ENCODE measurements at regions not wholly inside any gene's neighbourhood (a gene's known extent, or its start where the extent isn't known, plus 50 kb on each side); places are given as distances from the start of the nearest gene placed in this dataset.

DNA sequence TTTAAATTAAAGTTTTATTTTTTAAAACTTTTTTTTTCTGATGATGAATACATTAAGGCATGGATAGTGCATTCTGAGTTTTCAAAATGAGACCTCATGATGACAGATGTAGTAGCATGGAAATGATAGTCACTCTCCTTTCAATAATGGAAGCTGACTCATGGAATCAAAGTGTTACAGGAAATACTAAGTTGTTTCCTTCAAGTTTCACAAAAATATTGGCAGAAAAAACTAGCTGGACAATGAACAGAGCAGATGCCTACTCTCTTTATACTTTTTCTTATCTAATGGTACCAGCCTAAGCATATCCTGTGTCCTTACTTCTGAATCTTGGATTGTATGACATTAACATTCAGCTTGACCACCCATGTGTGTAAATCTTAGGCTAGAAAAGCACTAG is 1337.3 kb downstream of the PCDH9 start:
- no peaks in the 10 kb centered on the region for H3K9me3 ChIP-seq (ENCODE audit: control insufficient read depth, insufficient read depth, low read depth, low read length)

GRCh38 chr13:65889368-65889767 is 1340.8 kb downstream of the PCDH9 start:
- no peaks in the 10 kb centered on the region for H3K27me3 ChIP-seq (ENCODE audit: control insufficient read depth, insufficient read depth, low read length)
- H3K4me3 ChIP-seq (ENCODE audit: low read depth, low read length): no peak overlapping the region
- H3K9ac ChIP-seq (ENCODE audit: low read length): no peak overlapping the region
- no peaks in the 10 kb centered on the region for H3K9me3 ChIP-seq (ENCODE audit: control insufficient read depth, insufficient read depth, low read depth, low read length)
- no peaks in the 10 kb centered on the region for H3K4me1 ChIP-seq (ENCODE audit: control insufficient read depth, insufficient read depth, low read length)
- H3K27ac ChIP-seq (ENCODE audit: low read depth, low read length): no peak overlapping the region
- no peaks in the 10 kb centered on the region for H3K36me3 ChIP-seq (ENCODE audit: control insufficient read depth, insufficient read depth, low read length)

More for the DNA sequence above, 1337.3 kb downstream of the PCDH9 start:
- no peak overlapping the region for H3K9ac ChIP-seq (ENCODE audit: low read length)
- no peak overlapping the region for H3K4me3 ChIP-seq (ENCODE audit: low read depth, low read length)
- H3K36me3 ChIP-seq (ENCODE audit: control insufficient read depth, insufficient read depth, low read length): no peaks in the 10 kb centered on the region
- no peaks in the 10 kb centered on the region for H3K27me3 ChIP-seq (ENCODE audit: control insufficient read depth, insufficient read depth, low read length)
- no peaks in the 10 kb centered on the region for H3K4me1 ChIP-seq (ENCODE audit: control insufficient read depth, insufficient read depth, low read length)
- H3K27ac ChIP-seq (ENCODE audit: low read depth, low read length): no peak overlapping the region

GRCh38 chr13:65882810-65883209 is 1347.3 kb downstream of the PCDH9 start:
- H3K9me3 ChIP-seq (ENCODE audit: control insufficient read depth, insufficient read depth, low read depth, low read length): no peaks in the 10 kb centered on the region
- H3K9ac ChIP-seq (ENCODE audit: low read length): no peak overlapping the region
- no peak overlapping the region for H3K27ac ChIP-seq (ENCODE audit: low read depth, low read length)
- H3K4me1 ChIP-seq (ENCODE audit: control insufficient read depth, insufficient read depth, low read length): no peaks in the 10 kb centered on the region
- no peaks in the 10 kb centered on the region for H3K36me3 ChIP-seq (ENCODE audit: control insufficient read depth, insufficient read depth, low read length)
- H3K27me3 ChIP-seq (ENCODE audit: control insufficient read depth, insufficient read depth, low read length): no peaks in the 10 kb centered on the region
- no peak overlapping the region for H3K4me3 ChIP-seq (ENCODE audit: low read depth, low read length)

GRCh38 chr13:65881561-65882155 is 1348.5 kb downstream of the PCDH9 start:
- no peaks in the 10 kb centered on the region for H3K9me3 ChIP-seq (ENCODE audit: control insufficient read depth, insufficient read depth, low read depth, low read length)
- no peak overlapping the region for H3K27ac ChIP-seq (ENCODE audit: low read depth, low read length)
- H3K4me1 ChIP-seq (ENCODE audit: control insufficient read depth, insufficient read depth, low read length): no peaks in the 10 kb centered on the region
- no peaks in the 10 kb centered on the region for H3K36me3 ChIP-seq (ENCODE audit: control insufficient read depth, insufficient read depth, low read length)
- no peaks in the 10 kb centered on the region for H3K27me3 ChIP-seq (ENCODE audit: control insufficient read depth, insufficient read depth, low read length)
- no peak overlapping the region for H3K4me3 ChIP-seq (ENCODE audit: low read depth, low read length)
- no peak overlapping the region for H3K9ac ChIP-seq (ENCODE audit: low read length)

DNA sequence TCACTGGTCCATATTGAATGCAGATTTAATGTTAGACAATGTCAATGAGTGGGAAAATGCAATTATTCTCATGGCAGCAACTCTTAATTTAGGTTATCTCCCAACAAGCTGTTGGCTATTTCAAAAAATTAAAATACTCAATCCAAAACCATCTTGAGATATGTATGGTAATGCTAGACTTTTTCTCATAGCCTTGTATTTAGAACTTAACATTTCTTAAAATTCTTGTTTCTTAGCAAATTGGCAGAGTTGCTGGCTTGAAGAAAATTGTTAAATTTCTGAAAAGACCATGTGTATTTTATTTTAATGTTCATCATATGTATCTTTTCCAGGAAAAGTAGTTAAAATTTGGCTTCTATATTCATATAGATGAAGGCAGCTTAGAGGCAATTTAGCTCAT is 1355.1 kb downstream of the PCDH9 start:
- Histone ChIP-seq H3K27me3 (ENCODE audit: control insufficient read depth, insufficient read depth, low read length) (no peaks in the 10 kb centered on the region), H3K4me3 (ENCODE audit: low read depth, low read length) (no peak overlapping the region), H3K9ac (ENCODE audit: low read length) (no peak overlapping the region), H3K9me3 (ENCODE audit: control insufficient read depth, insufficient read depth, low read depth, low read length) (no peaks in the 10 kb centered on the region), H3K36me3 (ENCODE audit: control insufficient read depth, insufficient read depth, low read length) (no peaks in the 10 kb centered on the region), H3K4me1 (ENCODE audit: control insufficient read depth, insufficient read depth, low read length) (no peaks in the 10 kb centered on the region), H3K27ac (ENCODE audit: low read depth, low read length) (no peak overlapping the region)

DNA sequence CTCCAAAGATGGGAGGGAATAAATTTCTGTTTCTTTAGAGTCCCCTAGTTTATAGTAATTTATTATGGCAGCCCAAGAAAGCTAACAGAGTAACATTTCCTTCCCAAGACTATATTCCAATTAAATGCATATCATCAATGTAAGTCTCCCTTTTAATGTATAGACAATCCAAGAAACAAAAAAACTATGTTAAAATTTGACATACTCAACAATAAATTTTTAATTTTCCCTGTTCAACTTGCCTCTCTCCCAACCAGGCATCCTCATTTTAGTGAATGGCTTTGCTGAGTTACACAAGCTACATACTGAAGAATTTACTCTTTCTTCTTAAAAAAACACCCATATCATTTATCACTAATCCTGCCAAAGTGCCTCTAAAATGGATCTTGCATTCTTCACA is 1357.7 kb downstream of the PCDH9 start:
- Histone ChIP-seq H3K9me3 (ENCODE audit: control insufficient read depth, insufficient read depth, low read depth, low read length) (no peaks in the 10 kb centered on the region), H3K4me3 (ENCODE audit: low read depth, low read length) (no peak overlapping the region), H3K9ac (ENCODE audit: low read length) (no peak overlapping the region), H3K27me3 (ENCODE audit: control insufficient read depth, insufficient read depth, low read length) (no peaks in the 10 kb centered on the region), H3K4me1 (ENCODE audit: control insufficient read depth, insufficient read depth, low read length) (no peaks in the 10 kb centered on the region), H3K36me3 (ENCODE audit: control insufficient read depth, insufficient read depth, low read length) (no peaks in the 10 kb centered on the region), H3K27ac (ENCODE audit: low read depth, low read length) (no peak overlapping the region)

DNA sequence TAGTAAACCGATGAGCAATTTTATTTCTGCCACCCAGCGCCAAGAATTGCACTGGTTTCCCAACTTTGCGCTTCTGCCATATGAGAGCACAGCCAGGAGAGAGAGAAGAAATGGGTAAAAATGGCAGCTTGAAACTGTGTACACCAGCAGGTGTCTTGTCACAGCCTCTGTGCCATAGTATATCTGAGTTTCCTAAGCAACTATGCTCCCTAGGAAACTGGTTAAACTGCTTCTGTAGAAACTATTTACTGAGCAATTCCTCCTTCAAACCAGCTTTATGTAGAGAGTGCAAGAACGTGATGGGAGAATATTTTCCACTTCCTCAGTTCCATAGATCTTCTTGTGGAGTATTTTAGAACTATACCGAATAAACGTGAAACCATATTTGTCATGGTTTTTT is 1361.3 kb downstream of the PCDH9 start:
- Histone ChIP-seq H3K9ac (ENCODE audit: low read length) (no peak overlapping the region), H3K27ac (ENCODE audit: low read depth, low read length) (no peak overlapping the region), H3K27me3 (ENCODE audit: control insufficient read depth, insufficient read depth, low read length) (no peaks in the 10 kb centered on the region), H3K4me3 (ENCODE audit: low read depth, low read length) (no peak overlapping the region), H3K9me3 (ENCODE audit: control insufficient read depth, insufficient read depth, low read depth, low read length) (no peaks in the 10 kb centered on the region), H3K36me3 (ENCODE audit: control insufficient read depth, insufficient read depth, low read length) (no peaks in the 10 kb centered on the region), H3K4me1 (ENCODE audit: control insufficient read depth, insufficient read depth, low read length) (no peaks in the 10 kb centered on the region)

DNA sequence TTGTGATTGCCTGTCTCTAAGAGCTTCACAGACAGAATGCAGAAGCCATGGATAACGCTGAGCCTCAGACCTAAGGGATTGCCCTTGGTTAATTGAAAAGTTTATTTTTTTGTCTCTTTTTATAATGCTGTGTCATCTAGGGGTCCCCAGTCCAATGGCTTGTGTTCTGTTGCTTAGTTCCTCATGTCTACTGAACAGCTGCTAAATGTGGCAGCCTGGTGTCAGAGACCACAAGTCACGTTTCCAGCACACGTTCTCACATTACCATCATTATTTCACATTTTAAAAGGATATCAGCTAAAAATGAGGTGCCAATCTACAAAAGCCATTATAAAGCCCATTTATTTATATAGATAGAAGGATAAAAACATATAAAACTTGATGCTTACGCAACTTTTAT is 1362.0 kb downstream of the PCDH9 start:
- H3K9ac ChIP-seq (ENCODE audit: low read length): no peak overlapping the region
- no peaks in the 10 kb centered on the region for H3K4me1 ChIP-seq (ENCODE audit: control insufficient read depth, insufficient read depth, low read length)
- H3K36me3 ChIP-seq (ENCODE audit: control insufficient read depth, insufficient read depth, low read length): no peaks in the 10 kb centered on the region
- H3K27ac ChIP-seq (ENCODE audit: low read depth, low read length): no peak overlapping the region
- H3K27me3 ChIP-seq (ENCODE audit: control insufficient read depth, insufficient read depth, low read length): no peaks in the 10 kb centered on the region
- H3K4me3 ChIP-seq (ENCODE audit: low read depth, low read length): no peak overlapping the region
- H3K9me3 ChIP-seq (ENCODE audit: control insufficient read depth, insufficient read depth, low read depth, low read length): no peaks in the 10 kb centered on the region

DNA sequence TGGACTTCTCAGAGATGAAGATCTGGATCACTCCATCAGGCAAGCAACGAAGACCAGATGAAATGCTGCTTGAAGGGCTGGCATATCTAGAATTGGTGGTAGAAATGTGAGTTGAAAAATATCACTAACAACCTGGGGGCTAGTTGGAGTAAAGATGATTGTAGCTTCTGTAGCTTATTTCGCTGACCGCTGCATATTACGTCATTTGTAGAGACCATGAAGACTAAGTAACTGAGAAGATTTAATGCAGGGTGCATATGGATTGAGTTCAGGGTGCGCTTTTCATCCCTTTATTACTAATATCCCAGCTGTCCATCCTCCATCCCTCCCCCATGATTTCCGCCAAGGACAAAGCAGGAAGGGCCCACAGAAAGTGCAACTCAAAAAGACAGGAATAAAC is 1364.0 kb downstream of the PCDH9 start:
- Histone ChIP-seq H3K4me3 (ENCODE audit: low read depth, low read length) (no peak overlapping the region), H3K27me3 (ENCODE audit: control insufficient read depth, insufficient read depth, low read length) (no peaks in the 10 kb centered on the region)

GRCh38 chr13:65865206-65865605 is 1364.9 kb downstream of the PCDH9 start:
- Histone ChIP-seq H3K4me1 (ENCODE audit: control insufficient read depth, insufficient read depth, low read length) (no peaks in the 10 kb centered on the region), H3K9me3 (ENCODE audit: control insufficient read depth, insufficient read depth, low read depth, low read length) (no peaks in the 10 kb centered on the region), H3K36me3 (ENCODE audit: control insufficient read depth, insufficient read depth, low read length) (no peaks in the 10 kb centered on the region), H3K27me3 (ENCODE audit: control insufficient read depth, insufficient read depth, low read length) (no peaks in the 10 kb centered on the region), H3K4me3 (ENCODE audit: low read depth, low read length) (no peak overlapping the region), H3K9ac (ENCODE audit: low read length) (no peak overlapping the region), H3K27ac (ENCODE audit: low read depth, low read length) (no peak overlapping the region)

More for the DNA sequence above, 1364.0 kb downstream of the PCDH9 start:
- H3K36me3 ChIP-seq (ENCODE audit: control insufficient read depth, insufficient read depth, low read length): no peaks in the 10 kb centered on the region
- H3K9me3 ChIP-seq (ENCODE audit: control insufficient read depth, insufficient read depth, low read depth, low read length): no peaks in the 10 kb centered on the region
- no peak overlapping the region for H3K27ac ChIP-seq (ENCODE audit: low read depth, low read length)
- no peak overlapping the region for H3K9ac ChIP-seq (ENCODE audit: low read length)
- no peaks in the 10 kb centered on the region for H3K4me1 ChIP-seq (ENCODE audit: control insufficient read depth, insufficient read depth, low read length)

GRCh38 chr13:65864039-65864438 is 1366.1 kb downstream of the PCDH9 start:
- Histone ChIP-seq H3K27me3 (ENCODE audit: control insufficient read depth, insufficient read depth, low read length) (no peaks in the 10 kb centered on the region), H3K27ac (ENCODE audit: low read depth, low read length) (no peak overlapping the region), H3K4me1 (ENCODE audit: control insufficient read depth, insufficient read depth, low read length) (no peaks in the 10 kb centered on the region)

GRCh38 chr13:65860306-65860705 is 1369.8 kb downstream of the PCDH9 start:
- Histone ChIP-seq H3K4me3 (ENCODE audit: low read depth, low read length) (no peak overlapping the region), H3K27me3 (ENCODE audit: control insufficient read depth, insufficient read depth, low read length) (no peaks in the 10 kb centered on the region), H3K4me1 (ENCODE audit: control insufficient read depth, insufficient read depth, low read length) (no peaks in the 10 kb centered on the region), H3K36me3 (ENCODE audit: control insufficient read depth, insufficient read depth, low read length) (no peaks in the 10 kb centered on the region), H3K27ac (ENCODE audit: low read depth, low read length) (no peak overlapping the region), H3K9ac (ENCODE audit: low read length) (no peak overlapping the region), H3K9me3 (ENCODE audit: control insufficient read depth, insufficient read depth, low read depth, low read length) (no peaks in the 10 kb centered on the region)

More at GRCh38 chr13:65864039-65864438, 1366.1 kb downstream of the PCDH9 start:
- Histone ChIP-seq H3K4me3 (ENCODE audit: low read depth, low read length) (no peak overlapping the region), H3K9ac (ENCODE audit: low read length) (no peak overlapping the region), H3K36me3 (ENCODE audit: control insufficient read depth, insufficient read depth, low read length) (no peaks in the 10 kb centered on the region), H3K9me3 (ENCODE audit: control insufficient read depth, insufficient read depth, low read depth, low read length) (no peaks in the 10 kb centered on the region)
